ENCODE measurements at regions not wholly inside any gene's neighbourhood (a gene's known extent, or its start where the extent isn't known, plus 50 kb on each side); places are given as distances from the start of the nearest gene placed in this dataset.

DNA sequence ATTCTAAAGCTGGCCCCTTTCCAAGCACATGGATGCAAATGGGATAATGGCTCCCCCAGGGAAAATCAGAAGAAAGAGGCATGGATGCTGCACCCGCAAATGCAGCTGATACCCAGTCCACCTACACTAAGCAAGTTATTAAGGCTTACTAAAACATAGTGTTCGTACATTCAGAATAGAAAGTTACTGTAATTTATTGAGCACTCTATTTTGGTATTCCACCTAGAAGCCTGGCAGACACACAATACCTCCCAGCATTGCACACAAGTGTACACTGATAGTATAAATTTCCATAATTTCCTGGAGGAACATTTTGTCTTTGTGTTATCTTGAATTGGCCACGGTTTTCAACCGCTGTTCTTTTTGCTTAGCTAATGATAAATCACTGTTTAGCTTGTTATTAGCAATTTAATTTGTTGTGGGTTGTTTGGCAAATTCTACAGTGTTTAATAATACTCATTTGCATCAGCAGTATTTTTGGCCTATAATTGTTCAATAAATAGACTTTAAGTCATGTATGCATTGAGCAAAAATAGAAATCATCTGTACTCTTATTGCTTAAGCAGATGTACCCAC, 94.5 kb upstream of the MRI1 start:
- no peak for TF ChIP-seq POLR2A (IDR thresholded peaks at IDR 0.05; ENCODE audit: extremely low read depth, insufficient read length)
- TF ChIP-seq, protein P1, sequence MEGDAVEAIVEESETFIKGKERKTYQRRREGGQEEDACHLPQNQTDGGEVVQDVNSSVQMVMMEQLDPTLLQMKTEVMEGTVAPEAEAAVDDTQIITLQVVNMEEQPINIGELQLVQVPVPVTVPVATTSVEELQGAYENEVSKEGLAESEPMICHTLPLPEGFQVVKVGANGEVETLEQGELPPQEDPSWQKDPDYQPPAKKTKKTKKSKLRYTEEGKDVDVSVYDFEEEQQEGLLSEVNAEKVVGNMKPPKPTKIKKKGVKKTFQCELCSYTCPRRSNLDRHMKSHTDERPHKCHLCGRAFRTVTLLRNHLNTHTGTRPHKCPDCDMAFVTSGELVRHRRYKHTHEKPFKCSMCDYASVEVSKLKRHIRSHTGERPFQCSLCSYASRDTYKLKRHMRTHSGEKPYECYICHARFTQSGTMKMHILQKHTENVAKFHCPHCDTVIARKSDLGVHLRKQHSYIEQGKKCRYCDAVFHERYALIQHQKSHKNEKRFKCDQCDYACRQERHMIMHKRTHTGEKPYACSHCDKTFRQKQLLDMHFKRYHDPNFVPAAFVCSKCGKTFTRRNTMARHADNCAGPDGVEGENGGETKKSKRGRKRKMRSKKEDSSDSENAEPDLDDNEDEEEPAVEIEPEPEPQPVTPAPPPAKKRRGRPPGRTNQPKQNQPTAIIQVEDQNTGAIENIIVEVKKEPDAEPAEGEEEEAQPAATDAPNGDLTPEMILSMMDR (IDR thresholded peaks at IDR 0.05; ENCODE audit: low read depth, low read length) = no peak

Measured in NB4 (cell line).